CD4-positive, CD25-positive, alpha-beta regulatory T cell (primary cell): ENCODE measurements at regions not wholly inside any gene's neighbourhood (a gene's known extent, or its start where the extent isn't known, plus 50 kb on each side); places are given as distances from the start of the nearest gene placed in this dataset.

Source experiments
- ATAC-seq, 2 donors: fragments of 150-1000 bp; cut with Tn5 transposase; one replicate each; pipeline ENCODE4 v1.10.0; 2021; ENCODE audit warnings: low read depth in 2 of 2, moderate number of reproducible peaks in 2 of 2, moderate library complexity in 1 of 2
- DNase-seq, 3 donors: peaks; one replicate each; pipeline versions ENCODE4 v3.0.0 to v3.0.0-alpha.2; 2012 to 2022; ENCODE audit warnings: mixed read lengths in 1 of 3
- H3K27ac ChIP-seq: one replicate; pipeline ENCODE4 v1.7.0; 2013; ENCODE audit warnings: mild to moderate bottlenecking, low read length; ENCODE audit not compliant: insufficient read depth, poor library complexity, severe bottlenecking
- H3K27me3 ChIP-seq: one replicate; pipeline ENCODE4 v1.7.0; 2013; ENCODE audit warnings: low read length; ENCODE audit not compliant: control insufficient read depth, insufficient read depth
- H3K36me3 ChIP-seq: one replicate; pipeline ENCODE4 v1.7.0; 2013; ENCODE audit warnings: mild to moderate bottlenecking, low read length, moderate library complexity; ENCODE audit not compliant: control insufficient read depth, insufficient read depth
- H3K4me1 ChIP-seq: 2 replicates; pipeline ENCODE4 v1.7.0; 2013; ENCODE audit warnings: mild to moderate bottlenecking, low read length; ENCODE audit not compliant: insufficient read depth, control insufficient read depth, poor library complexity, severe bottlenecking
- H3K4me3 ChIP-seq: one replicate; pipeline ENCODE4 v1.7.0; 2013; ENCODE audit warnings: low read depth, mild to moderate bottlenecking, low read length, moderate library complexity
- H3K9me3 ChIP-seq, 2 experiments: 1 replicate in 1 of 2; 2 replicates in 1 of 2; pipeline ENCODE4 v1.7.0; 2013; ENCODE audit warnings: low read length in 2 of 2, mild to moderate bottlenecking in 1 of 2, moderate library complexity in 1 of 2; ENCODE audit not compliant: control insufficient read depth in 2 of 2
- H3K27ac Mint-ChIP-seq, 3 donors: one replicate each; pipeline ENCODE4 v1.8.0; 2020 to 2022; ENCODE audit warnings: mild to moderate bottlenecking in 3 of 3, mixed read lengths in 3 of 3, moderate library complexity in 2 of 3
- H3K27me3 Mint-ChIP-seq: one replicate; pipeline ENCODE4 v1.8.0; 2022; ENCODE audit warnings: mild to moderate bottlenecking, mixed read lengths
- H3K36me3 Mint-ChIP-seq: one replicate; pipeline ENCODE4 v1.8.0; 2020; ENCODE audit warnings: mixed read lengths
- H3K4me1 Mint-ChIP-seq, 4 donors: one replicate each; pipeline ENCODE4 v1.8.0; 2020 to 2022; ENCODE audit warnings: mixed read lengths in 4 of 4, mild to moderate bottlenecking in 1 of 4
- H3K4me3 Mint-ChIP-seq, 4 donors: one replicate each; pipeline ENCODE4 v1.8.0; 2020 to 2022; ENCODE audit warnings: mild to moderate bottlenecking in 4 of 4, mixed read lengths in 4 of 4, moderate library complexity in 3 of 4
- H3K9me3 Mint-ChIP-seq, 7 donors: one replicate each; pipeline ENCODE4 v1.8.0; 2020 to 2022; ENCODE audit warnings: mixed read lengths in 7 of 7, mild to moderate bottlenecking in 3 of 7, moderate library complexity in 2 of 7

DNA sequence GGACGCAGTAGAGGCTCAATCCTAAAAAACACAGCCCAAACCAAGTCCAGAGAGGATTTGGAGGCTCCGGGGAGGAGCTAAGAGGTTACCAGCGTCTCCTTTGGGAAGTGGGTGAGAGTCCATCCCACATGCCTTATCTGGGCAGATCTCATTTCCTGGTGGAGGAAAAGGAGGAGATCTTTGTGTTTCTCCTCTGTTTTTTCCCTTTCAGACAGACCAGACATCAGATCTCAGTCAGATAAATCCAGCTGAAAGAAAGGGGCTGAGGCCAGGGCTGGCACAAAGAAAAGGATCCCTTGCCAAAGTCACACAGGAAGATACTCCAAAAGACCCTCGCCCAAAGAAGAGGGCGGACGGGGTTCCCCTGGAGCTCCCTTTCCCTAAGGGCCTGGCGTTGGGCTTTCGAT lies 58.3 kb upstream of the COMTD1 start:
- H3K27ac ChIP-seq = no peak overlapping the region
- H3K4me3 ChIP-seq = no peak overlapping the region
- Mint-ChIP-seq H3K27ac (no peak overlapping the region), H3K9me3 (peaks cover 0 to 11% (median 0%) of the 10 kb centered on the region in 7 donors), H3K4me3 (peak overlapping the region in 2 of 4 donors; percentile 20 to 68), H3K4me1 (peaks cover 0 to 6% (median 1%) of the 10 kb centered on the region in 4 donors), H3K36me3 (no peaks in the 10 kb centered on the region), H3K27me3 (peaks cover 22% of the 10 kb centered on the region)
- no peaks in the 10 kb centered on the region for H3K36me3 ChIP-seq
- peaks cover 47% of the 10 kb centered on the region for H3K27me3 ChIP-seq
- no peak for DNase-seq
- H3K9me3 ChIP-seq = peaks cover 0 to 6% of the 10 kb centered on the region in 2 experiments
- no peak for ATAC-seq
- H3K4me1 ChIP-seq = peaks cover 10% of the 10 kb centered on the region

DNA sequence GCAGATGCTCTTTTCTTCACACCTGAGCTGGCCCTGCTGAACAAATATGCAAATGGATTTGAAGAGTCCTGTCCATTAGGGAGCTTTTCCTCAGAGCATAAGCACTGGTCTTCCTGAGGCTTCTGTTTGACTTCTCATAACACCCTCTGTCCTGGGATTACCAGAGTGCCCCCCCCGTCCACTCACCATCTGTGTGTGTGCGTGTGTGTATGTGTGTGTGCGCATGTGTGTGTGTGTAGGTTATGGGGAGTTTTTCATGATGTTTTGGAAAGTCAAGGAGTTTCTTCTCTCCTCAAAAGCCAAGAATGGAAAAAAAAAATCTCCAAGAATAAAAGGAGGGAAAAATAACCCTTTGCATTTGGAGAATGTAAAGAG lies 57.7 kb upstream of the COMTD1 start:
- H3K9me3 Mint-ChIP-seq = peaks cover 0 to 11% (median 0%) of the 10 kb centered on the region in 7 donors
- ATAC-seq = no peak

DNA sequence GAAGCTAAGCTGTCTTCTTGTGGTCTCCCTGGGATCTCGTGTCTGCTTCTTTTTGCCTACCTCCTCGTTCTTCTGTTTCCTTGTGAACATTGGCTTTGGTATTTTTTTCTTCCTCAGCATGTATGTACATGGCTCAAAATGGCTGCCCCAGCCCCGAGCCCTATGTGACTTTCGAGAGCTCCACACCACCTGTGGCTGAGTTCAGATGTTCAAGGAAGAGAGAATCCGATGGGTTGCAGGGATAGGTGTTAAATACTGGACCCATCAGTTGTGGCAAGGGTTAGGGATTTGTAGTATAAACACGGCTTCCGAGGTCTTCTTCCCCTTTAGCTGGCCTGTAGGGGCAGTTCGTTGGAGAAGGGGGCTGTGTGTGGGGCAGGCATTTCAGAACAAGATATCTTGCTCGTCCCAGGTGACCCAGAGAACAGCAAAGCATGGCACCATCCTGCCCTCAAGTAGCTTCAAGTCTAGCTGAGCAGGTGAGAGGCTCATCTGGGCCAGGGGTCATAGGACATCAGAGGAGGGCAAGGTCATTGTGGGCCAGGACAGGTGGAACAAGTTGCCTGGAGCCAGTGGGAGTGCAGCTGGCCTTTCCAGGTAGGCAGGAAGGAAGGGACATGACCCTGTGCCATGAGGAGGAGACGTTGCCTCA lies 57.2 kb upstream of the COMTD1 start:
- Mint-ChIP-seq H3K27ac (no peak overlapping the region), H3K9me3 (peaks cover 0 to 11% (median 0%) of the 10 kb centered on the region in 7 donors), H3K36me3 (no peaks in the 10 kb centered on the region), H3K4me1 (peaks cover 0 to 6% (median 1%) of the 10 kb centered on the region in 4 donors), H3K27me3 (peaks cover 22% of the 10 kb centered on the region), H3K4me3 (peak overlapping the region in 2 of 4 donors; percentile 44 to 61)
- no peaks in the 10 kb centered on the region for H3K36me3 ChIP-seq
- H3K4me3 ChIP-seq = no peak overlapping the region
- H3K4me1 ChIP-seq = peaks cover 10% of the 10 kb centered on the region
- no peak for ATAC-seq
- H3K27ac ChIP-seq = no peak overlapping the region
- peaks cover 47% of the 10 kb centered on the region for H3K27me3 ChIP-seq
- H3K9me3 ChIP-seq = peaks cover 0 to 6% of the 10 kb centered on the region in 2 experiments
- no peak for DNase-seq

More for the DNA sequence above, 57.7 kb upstream of the COMTD1 start:
- Mint-ChIP-seq H3K27ac (no peak overlapping the region), H3K27me3 (peaks cover 22% of the 10 kb centered on the region), H3K4me3 (peak overlapping the region in 3 of 4 donors; percentile 22 to 68 (median 61)), H3K4me1 (peaks cover 0 to 6% (median 1%) of the 10 kb centered on the region in 4 donors), H3K36me3 (no peaks in the 10 kb centered on the region)
- H3K27ac ChIP-seq = no peak overlapping the region
- peaks cover 0 to 6% of the 10 kb centered on the region in 2 experiments for H3K9me3 ChIP-seq
- no peak for DNase-seq
- peaks cover 10% of the 10 kb centered on the region for H3K4me1 ChIP-seq
- H3K27me3 ChIP-seq = peaks cover 47% of the 10 kb centered on the region
- no peaks in the 10 kb centered on the region for H3K36me3 ChIP-seq
- no peak overlapping the region for H3K4me3 ChIP-seq

DNA sequence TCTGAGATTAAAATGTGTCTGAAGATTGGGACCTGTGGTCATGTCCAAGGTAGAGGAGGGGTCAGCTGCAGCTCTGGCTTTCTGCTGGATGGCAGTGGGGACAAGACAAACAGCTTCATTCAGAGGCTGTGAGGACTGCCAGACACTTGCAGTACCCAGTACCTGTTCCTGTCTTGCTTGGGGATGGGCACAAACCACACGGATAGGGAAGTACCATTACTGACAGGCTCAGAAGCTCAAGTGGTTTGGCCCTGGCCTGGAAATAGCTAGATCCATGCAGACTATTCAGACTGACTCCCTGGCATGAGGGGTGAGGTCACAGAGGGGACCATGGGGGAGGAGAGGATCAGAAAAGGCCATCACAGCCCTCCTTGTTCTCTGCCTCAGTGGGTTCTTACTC lies 56.0 kb upstream of the COMTD1 start:
- ATAC-seq (no peak), DNase-seq (no peak)
- H3K27ac ChIP-seq = no peak overlapping the region
- peaks cover 0 to 6% of the 10 kb centered on the region in 2 experiments for H3K9me3 ChIP-seq
- peaks cover 0 to 11% (median 0%) of the 10 kb centered on the region in 7 donors for H3K9me3 Mint-ChIP-seq
- peaks cover 0 to 6% (median 1%) of the 10 kb centered on the region in 4 donors for H3K4me1 Mint-ChIP-seq
- H3K27me3 ChIP-seq = peaks cover 39% of the 10 kb centered on the region
- no peaks in the 10 kb centered on the region for H3K36me3 Mint-ChIP-seq
- peaks cover 10% of the 10 kb centered on the region for H3K4me1 ChIP-seq
- H3K27ac Mint-ChIP-seq = no peak overlapping the region
- peaks cover 33% of the 10 kb centered on the region for H3K27me3 Mint-ChIP-seq
- peak overlapping the region in 1 of 4 donors; percentile 30 for H3K4me3 Mint-ChIP-seq
- H3K36me3 ChIP-seq = no peaks in the 10 kb centered on the region
- H3K4me3 ChIP-seq = no peak overlapping the region

DNA sequence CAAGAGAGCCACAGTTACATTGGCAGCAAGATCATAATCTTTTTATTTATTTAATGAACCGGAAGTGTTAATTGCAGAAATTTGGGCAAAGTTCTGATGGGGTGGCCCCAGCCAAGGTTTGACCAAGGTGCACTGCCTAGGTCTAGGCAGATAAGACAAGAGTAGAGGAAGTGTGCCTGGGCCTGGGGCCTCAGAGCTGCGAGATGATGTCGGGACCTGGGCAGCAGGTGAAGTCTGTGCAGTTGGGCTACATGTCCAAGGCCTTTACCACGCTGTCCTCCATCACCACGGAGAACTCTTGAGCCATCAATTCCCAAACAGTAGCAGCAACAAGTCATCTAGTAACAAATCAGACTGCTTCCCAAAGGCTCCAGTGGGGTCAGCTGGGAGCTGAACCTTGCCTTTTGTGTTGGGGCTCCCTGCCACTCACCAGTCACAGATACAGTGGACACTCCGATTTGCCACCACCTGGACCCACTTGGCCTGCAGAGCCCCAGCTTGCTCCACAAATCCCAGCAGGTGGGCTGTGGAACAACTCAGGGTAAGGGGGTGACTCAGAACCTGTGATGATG lies 52.5 kb upstream of the COMTD1 start:
- H3K4me1 Mint-ChIP-seq = no peaks in the 10 kb centered on the region
- ATAC-seq (no peak), DNase-seq (no peak)
- no peak overlapping the region for H3K4me3 Mint-ChIP-seq
- Histone ChIP-seq H3K9me3 (peaks cover 0 to 6% of the 10 kb centered on the region in 2 experiments), H3K4me3 (no peak overlapping the region), H3K4me1 (no peaks in the 10 kb centered on the region), H3K36me3 (no peaks in the 10 kb centered on the region), H3K27me3 (peaks cover 21% of the 10 kb centered on the region), H3K27ac (no peak overlapping the region)
- peaks cover 22% of the 10 kb centered on the region for H3K27me3 Mint-ChIP-seq
- H3K9me3 Mint-ChIP-seq = peaks cover 0 to 11% (median 0%) of the 10 kb centered on the region in 7 donors
- no peaks in the 10 kb centered on the region for H3K36me3 Mint-ChIP-seq
- H3K27ac Mint-ChIP-seq = no peak overlapping the region

DNA sequence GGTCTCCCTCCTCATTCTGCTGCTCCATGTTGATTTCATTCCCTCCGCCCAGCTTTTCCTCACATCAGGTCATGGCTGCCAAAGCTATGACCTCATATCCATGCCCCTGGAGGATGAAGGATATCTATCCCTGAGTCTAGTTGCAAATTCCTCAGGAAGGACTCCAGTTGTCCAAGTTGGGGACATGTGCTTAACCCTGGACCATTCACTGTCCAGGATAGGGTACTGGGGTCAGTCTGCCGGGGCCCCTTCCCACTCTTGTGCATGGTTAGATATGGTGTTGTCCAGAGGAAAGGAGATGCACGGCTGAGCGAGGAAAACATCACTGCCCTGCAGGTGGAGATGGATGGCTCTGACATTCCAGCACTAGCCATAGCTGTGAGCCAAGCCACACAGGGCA lies 51.9 kb upstream of the COMTD1 start:
- peaks cover 0 to 6% of the 10 kb centered on the region in 2 experiments for H3K9me3 ChIP-seq
- Mint-ChIP-seq H3K36me3 (no peaks in the 10 kb centered on the region), H3K4me3 (no peak overlapping the region), H3K27me3 (peaks cover 23% of the 10 kb centered on the region), H3K9me3 (peaks cover 0 to 11% (median 0%) of the 10 kb centered on the region in 7 donors), H3K4me1 (no peaks in the 10 kb centered on the region), H3K27ac (no peak overlapping the region)
- ATAC-seq (no peak), DNase-seq (no peak)
- H3K27me3 ChIP-seq = peaks cover 17% of the 10 kb centered on the region
- H3K36me3 ChIP-seq = no peaks in the 10 kb centered on the region
- no peaks in the 10 kb centered on the region for H3K4me1 ChIP-seq
- no peak overlapping the region for H3K27ac ChIP-seq
- no peak overlapping the region for H3K4me3 ChIP-seq

DNA sequence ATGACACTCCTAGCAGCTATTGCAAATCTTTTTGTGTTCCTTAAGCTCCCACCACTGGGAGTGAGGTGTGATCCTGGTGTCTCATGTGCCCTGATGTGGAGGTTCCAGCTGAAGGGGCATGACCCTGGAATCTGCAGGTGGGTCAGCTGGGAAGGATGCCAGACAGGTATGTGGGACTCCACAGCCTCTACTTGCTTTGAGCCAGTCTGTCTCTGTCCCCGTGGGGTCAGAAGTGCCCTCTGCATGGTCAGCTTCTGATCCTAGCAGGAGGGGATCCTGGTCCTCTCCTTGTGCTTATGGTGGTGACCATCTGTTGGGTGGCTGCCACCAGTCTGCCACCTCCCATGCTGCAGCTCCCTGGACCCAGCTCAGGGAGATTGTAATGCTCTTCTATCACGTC lies 51.1 kb upstream of the COMTD1 start:
- no peaks in the 10 kb centered on the region for H3K36me3 Mint-ChIP-seq
- peaks cover 25% of the 10 kb centered on the region for H3K27me3 Mint-ChIP-seq
- H3K27ac ChIP-seq = no peak overlapping the region
- H3K4me1 ChIP-seq = no peaks in the 10 kb centered on the region
- H3K36me3 ChIP-seq = no peaks in the 10 kb centered on the region
- DNase-seq (no peak), ATAC-seq (no peak)
- H3K9me3 Mint-ChIP-seq = peaks cover 0 to 11% (median 0%) of the 10 kb centered on the region in 7 donors
- no peaks in the 10 kb centered on the region for H3K4me1 Mint-ChIP-seq
- H3K9me3 ChIP-seq = peaks cover 0 to 6% of the 10 kb centered on the region in 2 experiments
- no peak overlapping the region for H3K4me3 ChIP-seq
- peaks cover 11% of the 10 kb centered on the region for H3K27me3 ChIP-seq
- H3K4me3 Mint-ChIP-seq = no peak overlapping the region
- H3K27ac Mint-ChIP-seq = no peak overlapping the region
